GM19397 (cell line): ENCODE measurements at regions not wholly inside any gene's neighbourhood (a gene's known extent, or its start where the extent isn't known, plus 50 kb on each side); places are given as distances from the start of the nearest gene placed in this dataset.
"Not testable (repeated sequence)": the region's sequence is repeated elsewhere in the genome, so short reads cannot be mapped to it uniquely, and the experiment has no call there.

Source experiments
- ATAC-seq: cut with Tn5 transposase; IDR thresholded peaks from one replicate; pipeline ENCODE4 v1.9.1; 2021; ENCODE audit warnings: mild to moderate bottlenecking, moderate library complexity; ENCODE audit not compliant: unreplicated experiment

DNA sequence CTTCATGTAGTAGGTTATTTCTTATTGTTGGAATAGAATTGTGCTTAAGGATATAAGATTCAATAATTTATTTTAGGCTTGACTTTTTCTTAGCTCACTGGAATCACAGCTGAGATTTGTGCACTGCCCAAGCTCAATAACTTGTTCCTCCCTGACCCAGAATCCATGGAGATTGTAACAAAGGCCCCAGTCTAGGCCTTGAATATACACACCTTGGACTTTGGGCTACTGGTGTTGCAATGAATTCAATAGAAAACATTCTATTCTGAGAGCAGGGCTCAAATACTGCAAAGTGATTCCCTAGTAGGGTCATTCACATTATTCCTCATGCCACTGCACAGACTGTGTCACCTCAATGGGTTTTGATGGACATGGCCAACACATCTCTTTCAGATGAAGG, 352.4 kb downstream of the GALC start:
- no peak for ATAC-seq

GRCh38 chr14:87638196-87638595, 354.8 kb downstream of the GALC start:
- ATAC-seq = no peak

DNA sequence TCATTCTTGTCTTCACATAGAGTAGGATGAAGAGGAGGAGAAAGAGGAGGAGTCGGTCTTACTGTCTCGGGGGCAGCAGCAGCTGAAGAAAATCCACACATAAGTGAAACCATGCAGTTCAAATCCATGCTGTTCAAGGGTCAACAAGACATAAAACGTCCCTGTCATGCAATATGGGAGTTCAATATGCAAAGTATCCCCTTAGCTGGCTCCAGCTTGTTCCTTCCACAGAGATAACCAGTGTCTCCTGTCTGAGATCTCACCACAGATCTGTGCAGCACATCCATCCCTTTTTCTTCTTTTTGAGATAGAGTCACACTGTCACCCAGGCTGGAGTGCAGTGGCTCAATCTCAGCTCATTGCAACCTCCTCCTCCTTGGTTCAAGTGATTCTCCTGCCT, 357.5 kb downstream of the GALC start:
- no peak for ATAC-seq

- no peak for ATAC-seq
These were observed 360.2 kb downstream of the GALC start for GRCh38 chr14:87632796-87633195.

DNA sequence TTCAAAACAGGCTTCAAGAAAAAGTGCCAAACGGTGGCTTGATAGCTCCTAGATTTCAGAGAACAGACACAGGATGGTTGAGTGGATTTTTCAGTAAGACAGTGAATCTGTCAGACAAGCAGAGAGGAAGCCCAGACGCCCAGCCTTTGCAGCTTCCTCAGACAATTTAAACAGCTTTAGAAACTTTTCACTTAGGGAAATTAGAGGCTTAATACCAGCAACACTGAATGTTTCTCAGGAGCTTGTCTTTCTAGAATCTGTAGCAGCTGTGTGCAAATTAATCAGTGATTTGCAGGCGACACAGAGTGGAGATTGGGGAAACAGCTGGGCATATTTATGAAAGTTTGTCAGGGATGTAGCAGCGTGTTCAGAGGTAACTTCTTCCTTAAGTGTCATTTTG, 362.1 kb downstream of the GALC start:
- ATAC-seq = no peak

GRCh38 chr14:87629788-87630187, 363.2 kb downstream of the GALC start:
- ATAC-seq = no peak

DNA sequence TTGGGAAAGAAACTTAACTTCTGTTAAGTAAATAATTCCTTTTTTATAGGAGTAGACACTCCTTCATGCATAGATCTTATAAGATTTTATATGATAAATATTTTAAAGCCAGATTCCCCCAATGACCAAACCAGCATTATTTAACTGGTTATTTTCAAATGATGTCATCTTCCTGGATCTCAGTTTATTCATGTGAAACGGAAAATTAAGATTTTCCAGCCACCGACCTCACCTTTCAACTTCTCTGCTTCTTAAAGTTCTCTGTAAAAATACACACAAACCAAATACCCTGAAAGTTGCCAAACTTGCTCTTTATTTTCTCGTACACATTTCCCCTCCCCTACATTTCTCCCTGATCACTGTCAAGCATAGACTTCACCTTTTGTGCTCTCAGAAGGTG, 364.2 kb downstream of the GALC start:
- no peak for ATAC-seq

GRCh38 chr14:87628129-87628528, 364.9 kb downstream of the GALC start:
- no peak for ATAC-seq

- ATAC-seq = no peak
These were observed 366.7 kb downstream of the GALC start for GRCh38 chr14:87626266-87626665.

GRCh38 chr14:87623616-87624015, 369.4 kb downstream of the GALC start:
- ATAC-seq = no peak

- ATAC-seq = no peak
These were observed 375.9 kb downstream of the GALC start for GRCh38 chr14:87617079-87617478.

DNA sequence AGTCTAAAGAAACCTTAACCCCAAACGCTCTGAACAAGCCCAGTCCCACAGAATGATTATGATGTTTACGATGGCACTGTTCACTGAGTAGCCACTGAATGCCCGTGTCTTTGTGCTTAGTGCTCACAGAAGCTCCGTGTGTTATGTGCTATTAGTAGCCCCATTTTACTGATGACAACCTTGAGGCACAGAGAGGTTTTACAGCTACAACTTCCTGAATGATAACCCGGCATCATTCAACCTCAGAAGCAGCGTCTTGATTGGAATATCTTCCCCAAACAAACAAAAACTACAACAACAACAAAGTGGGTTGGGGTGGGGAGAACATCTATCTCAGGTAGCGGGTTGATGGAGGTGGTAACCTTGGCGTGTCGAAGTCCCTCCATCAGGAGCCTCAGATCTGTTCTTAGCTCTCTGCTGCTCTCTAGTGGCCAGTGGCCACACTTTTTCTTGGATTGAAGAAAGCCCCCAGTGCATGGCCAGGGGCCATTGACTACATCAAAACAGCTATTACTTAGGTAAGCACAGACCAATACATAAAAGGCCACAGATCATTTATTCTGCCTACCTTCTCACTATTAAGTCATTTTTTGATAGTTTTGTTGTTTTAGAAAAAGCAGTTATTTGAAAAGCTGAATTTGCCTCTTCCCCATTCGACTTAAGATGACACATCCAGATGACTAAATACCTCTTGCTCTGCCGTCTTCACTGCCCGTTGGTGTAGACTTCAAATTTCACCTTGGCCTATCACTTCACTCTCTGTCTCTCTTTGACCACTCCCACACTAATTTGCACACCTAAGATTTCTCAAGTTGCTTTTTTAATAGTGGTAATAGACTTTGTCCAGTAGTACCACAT, 376.9 kb downstream of the GALC start:
- peak; percentile 83 for ATAC-seq

DNA sequence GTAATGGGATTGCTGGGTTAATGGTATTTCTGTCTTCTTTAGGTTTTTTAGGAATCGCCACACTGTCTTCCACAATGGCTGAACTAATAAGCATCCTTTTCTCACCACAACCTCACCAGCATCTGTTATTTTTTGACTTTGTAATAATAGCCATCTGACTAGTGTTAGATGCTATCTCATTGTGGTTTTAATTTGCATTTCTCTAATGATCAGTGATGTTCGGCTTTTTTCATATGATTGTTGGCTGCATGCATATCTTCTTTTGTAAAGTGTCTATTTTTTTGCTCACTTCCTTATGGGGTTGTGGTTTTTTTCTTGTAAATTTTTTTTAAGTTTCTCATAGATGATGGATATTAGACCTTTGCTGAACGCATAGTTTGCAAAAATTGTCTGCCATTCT, 377.9 kb downstream of the GALC start:
- no peak for ATAC-seq

GRCh38 chr14:87613881-87614280, 379.1 kb downstream of the GALC start:
- ATAC-seq = no peak

DNA sequence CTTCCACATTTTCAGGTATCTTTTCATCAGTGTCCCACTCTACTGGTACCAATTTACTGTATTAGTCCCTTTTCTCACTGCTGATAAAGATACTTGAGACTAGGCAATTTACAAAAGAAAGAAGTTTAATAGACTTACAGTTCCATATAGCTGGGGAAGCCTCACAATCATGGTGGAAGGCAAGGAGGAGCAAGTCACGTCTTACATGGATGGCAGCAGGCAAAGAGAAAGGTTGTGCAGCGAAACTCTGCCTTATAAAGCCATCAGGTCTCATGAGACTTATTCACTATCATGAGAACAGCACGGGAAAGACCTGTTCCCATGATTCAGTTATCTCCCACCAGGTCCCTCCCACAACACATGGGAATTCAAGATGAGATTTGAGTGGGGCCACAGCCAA, 385.9 kb downstream of the GALC start:
- not testable (repeated sequence) for ATAC-seq

- ATAC-seq = no peak
These were observed 391.9 kb downstream of the GALC start for GRCh38 chr14:87601036-87601435.

DNA sequence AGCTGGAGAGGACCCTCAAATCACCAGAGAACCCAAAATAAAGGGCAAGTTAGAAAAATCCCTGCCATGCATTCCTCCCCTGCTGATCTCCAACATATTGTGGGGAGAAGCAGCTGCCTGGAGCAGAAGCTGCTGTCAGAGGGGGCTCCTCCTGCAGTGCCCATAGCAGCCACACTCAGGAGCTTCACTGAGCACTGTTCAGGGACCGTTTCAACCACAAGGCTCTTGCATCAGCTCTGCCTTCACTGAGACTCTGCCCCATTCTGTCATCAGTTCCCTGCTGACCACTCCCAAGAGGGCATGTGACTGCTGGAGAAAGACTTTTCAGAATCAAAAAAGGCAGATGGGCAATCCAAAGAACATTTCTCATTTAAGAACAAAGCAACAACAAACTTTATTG, 392.7 kb downstream of the GALC start:
- no peak for ATAC-seq

GRCh38 chr14:87581298-87581697, 411.7 kb downstream of the GALC start:
- no peak for ATAC-seq

- ATAC-seq = no peak
These were observed 413.9 kb downstream of the GALC start for GRCh38 chr14:87579036-87579435.

DNA sequence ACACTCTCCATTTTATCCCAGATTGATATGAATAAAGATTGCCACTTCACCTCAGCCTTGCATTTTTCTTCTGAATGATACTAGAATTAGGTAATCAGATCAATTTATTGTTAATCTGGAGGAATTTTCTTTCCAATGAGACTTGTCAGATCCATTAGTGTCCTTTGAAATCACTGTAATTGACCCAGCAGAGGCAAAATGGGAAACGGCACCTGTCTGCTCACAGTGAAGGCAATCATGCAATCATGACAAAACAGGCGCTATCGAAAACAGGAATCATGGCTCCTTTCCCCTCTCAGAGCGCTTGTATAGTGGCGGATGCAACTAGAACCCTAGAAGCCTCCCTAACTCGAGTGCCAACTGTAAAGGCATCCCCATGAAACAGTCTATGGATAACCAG, 417.6 kb downstream of the GALC start:
- no peak for ATAC-seq

DNA sequence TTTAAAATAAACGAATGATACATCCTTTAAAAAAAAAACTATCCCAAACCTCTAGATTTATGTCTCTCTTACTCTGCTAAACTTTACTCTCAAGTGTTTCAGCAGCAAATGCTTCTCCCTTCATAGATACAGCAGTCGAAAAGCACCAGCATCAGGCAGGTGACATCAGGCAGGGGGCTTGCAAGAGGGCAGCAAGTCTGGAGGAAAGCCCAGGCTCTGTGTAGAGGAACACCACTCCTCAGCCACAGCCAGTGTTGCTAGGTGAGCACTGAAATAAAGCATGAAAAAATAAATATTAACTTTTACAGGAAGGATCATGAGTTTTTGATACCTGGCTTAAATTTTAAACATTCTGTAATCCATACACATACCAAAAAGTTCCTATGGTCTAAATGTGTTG, 419.4 kb downstream of the GALC start:
- ATAC-seq = no peak

GRCh38 chr14:87567618-87568295, 425.2 kb downstream of the GALC start:
- ATAC-seq = no peak
